HG03280 (cell line): ENCODE measurements at regions not wholly inside any gene's neighbourhood (a gene's known extent, or its start where the extent isn't known, plus 50 kb on each side); places are given as distances from the start of the nearest gene placed in this dataset.
"Not testable (repeated sequence)": the region's sequence is repeated elsewhere in the genome, so short reads cannot be mapped to it uniquely, and the experiment has no call there.

ENCODE experiments used
- ATAC-seq: cut with Tn5 transposase; IDR thresholded peaks from one replicate; pipeline ENCODE4 v1.9.1; 2021; ENCODE audit warnings: mild to moderate bottlenecking, moderate library complexity; ENCODE audit not compliant: unreplicated experiment

GRCh38 chr1:95297906-95298305 is 63.9 kb downstream of the RWDD3 start:
- ATAC-seq, result not testable (repeated sequence)

GRCh38 chr1:95301091-95301490 is 67.1 kb downstream of the RWDD3 start:
- ATAC-seq, result no peak

DNA sequence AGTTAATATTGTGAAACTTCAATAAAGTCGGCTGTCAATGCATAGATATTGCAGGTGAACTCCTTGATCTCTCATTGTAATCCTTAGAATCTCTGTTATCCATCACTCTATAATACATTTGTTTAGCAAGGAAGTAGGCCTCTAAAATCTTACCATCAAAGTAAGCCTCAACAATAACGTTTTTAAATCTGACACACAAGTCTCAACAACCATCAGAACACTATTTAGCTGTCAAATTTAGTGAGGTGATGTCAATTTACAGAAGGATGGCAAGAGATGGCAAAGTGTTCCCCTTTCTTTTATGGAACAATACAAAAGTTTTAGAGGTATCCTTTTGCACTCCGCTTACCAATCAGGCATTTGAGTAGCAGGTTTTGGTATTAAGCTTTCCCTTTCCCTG is 67.6 kb downstream of the RWDD3 start:
- ATAC-seq, result no peak

DNA sequence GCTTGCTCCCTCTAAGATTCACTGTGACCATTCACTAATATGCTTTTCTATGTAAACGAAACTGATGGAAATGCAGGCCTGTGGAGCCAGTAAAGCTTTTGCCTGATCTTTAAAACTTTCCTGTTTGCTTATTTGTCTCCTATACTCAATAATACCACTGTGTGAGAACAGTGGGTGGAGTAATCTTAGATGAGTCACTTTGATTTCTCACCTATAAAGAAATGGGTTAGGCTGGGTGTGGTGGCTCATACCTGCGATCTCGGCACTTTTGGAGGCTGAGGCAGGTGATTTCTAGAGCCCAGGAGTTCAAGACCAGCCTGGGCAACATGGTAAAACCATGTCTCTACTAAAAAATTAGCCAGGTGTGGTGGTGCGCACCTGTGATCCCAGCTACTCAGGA is 70.8 kb downstream of the RWDD3 start:
- ATAC-seq, result no peak

DNA sequence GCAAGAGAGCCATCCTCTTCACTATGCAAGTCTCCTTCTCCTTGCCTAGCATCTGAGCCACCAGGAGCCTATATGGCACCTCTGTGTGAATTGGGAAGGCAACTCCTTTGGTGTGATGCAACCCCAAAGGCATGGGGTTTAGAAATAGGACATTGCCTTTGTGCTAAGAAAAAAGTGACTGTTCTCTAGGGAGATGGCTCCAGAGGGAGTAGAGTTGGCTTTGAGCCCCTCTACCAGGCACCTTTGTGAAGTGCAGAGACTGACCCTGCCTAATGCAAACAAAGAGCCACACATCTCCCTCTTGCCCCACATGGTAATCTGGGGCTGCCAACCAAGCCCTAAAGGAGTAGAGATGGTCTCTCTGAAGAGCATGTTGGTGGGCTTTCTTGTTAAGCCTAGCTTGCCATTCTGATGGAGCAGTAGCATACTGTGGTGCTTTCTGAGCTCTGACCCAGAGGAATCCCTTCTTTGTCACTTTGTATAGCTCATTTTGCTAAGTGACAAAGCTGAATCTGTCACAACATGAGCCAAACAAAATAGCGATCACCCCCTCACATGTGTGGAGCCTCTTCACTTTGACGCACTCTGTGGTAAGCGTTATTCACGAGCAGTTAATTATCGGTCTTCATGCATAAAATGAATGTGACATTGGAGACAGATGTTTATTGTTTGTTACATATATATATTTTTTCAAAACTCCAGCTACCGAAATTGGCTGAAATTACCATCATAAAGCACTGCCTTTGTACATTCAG is 74.4 kb downstream of the RWDD3 start:
- ATAC-seq, result no peak

DNA sequence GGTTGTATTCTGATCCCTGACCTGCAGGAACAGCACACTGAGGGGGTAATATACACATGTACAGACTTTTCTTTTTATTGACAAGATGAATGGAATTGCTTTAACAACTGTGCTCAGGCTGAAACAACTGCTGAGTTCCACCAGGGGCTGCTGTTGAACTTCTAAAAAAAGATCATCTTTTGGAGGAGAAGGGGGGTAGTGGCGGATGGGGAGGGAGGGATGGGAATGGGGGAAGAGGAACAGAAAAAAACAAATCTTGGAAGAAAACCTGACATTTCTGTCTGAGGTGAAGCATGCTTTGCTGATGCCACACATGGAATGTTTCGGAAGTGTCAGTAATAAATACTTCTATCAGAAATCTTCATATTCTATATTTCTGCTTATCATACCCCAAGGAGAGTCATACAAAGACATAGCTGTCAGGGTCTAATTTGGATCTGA is 75.0 kb downstream of the RWDD3 start:
- ATAC-seq, result no peak

DNA sequence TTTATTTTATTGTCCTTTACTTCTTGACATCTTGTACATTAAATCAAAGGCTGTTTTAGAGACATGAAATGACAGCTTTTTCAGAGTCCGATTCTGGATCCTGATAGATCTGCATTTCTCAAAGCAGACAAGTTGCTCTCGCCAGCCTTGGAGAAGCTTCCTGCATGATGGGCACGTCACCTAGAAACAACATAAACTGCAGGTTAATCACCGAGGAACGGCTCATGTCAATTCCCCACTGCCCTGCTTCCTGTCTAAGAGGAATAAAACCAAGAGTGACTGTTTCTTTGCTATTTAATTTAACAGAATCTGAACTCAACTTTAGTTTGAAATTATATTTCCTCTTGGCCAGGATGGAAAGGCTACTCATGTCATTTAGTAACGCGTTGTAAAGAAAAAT is 77.0 kb downstream of the RWDD3 start:
- no peak for ATAC-seq

- ATAC-seq, result no peak
These were observed 77.8 kb downstream of the RWDD3 start for GRCh38 chr1:95311762-95312161.

- no peak for ATAC-seq
These were observed 78.2 kb downstream of the RWDD3 start for GRCh38 chr1:95312181-95312580.

- ATAC-seq, result no peak
These were observed 79.5 kb downstream of the RWDD3 start for GRCh38 chr1:95313527-95313926.

DNA sequence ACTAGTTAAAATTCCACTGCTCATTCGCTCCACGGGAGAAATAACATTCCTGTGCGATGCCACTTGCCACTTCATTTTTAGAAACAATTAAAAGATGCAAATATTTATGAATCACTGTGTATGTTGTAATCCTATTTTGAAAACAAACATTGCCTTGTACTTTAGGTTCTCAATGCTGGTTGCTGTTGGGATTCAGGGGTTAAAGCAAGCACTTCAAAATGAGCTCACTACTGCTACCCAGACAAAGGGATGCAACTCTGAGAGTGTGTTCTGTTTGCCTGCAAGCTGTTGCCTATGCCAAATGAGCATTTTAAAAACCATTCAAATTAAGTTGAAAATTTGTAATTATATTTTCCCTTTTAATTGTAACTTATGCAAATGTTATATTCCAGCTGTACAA is 87.5 kb downstream of the RWDD3 start:
- ATAC-seq, result no peak

- ATAC-seq, result no peak
These were observed 89.1 kb downstream of the RWDD3 start for GRCh38 chr1:95323123-95323522.

DNA sequence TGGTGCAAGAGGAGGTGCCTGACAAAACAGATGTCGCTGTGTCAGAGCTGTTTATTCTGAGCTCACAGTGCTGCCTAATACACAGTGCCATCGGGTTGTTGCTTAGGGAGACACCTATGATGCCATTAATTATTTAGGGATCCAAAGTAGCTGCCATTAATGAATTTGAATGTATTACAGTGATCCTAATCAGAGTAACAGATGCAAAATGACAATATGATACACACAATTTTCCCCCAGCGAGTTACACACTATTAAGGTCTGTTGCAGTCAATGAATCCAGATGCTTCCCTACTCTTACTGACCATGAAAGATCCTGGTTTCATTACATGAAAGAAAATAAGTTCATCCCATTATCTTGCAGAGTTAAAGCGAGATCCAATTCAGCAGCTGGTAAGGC is 91.3 kb downstream of the RWDD3 start:
- ATAC-seq, result no peak

GRCh38 chr1:95326023-95326422 is 92.0 kb downstream of the RWDD3 start:
- no peak for ATAC-seq

DNA sequence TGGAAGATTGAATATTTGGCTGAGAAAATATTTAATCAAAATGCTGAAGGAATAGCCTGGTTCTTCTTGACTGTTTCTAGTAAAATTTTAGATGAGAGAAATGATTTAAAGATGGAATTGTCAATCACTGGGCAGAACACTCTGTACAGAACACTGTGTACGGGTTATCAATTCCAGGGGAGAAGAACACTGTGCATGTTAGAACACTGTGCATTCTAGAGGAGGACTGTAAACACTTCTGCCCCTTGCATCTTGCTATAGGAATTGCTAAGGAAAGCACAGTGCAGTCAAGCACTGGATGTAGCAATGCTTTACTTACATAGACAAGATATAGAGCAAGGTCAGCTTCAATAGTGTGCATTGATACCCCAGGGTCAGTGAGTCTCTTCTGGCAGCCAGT is 98.7 kb downstream of the RWDD3 start:
- no peak for ATAC-seq

- no peak for ATAC-seq
These were observed 105.4 kb downstream of the RWDD3 start for GRCh38 chr1:95339377-95339776.

- no peak for ATAC-seq
These were observed 106.1 kb downstream of the RWDD3 start for GRCh38 chr1:95340061-95340460.

DNA sequence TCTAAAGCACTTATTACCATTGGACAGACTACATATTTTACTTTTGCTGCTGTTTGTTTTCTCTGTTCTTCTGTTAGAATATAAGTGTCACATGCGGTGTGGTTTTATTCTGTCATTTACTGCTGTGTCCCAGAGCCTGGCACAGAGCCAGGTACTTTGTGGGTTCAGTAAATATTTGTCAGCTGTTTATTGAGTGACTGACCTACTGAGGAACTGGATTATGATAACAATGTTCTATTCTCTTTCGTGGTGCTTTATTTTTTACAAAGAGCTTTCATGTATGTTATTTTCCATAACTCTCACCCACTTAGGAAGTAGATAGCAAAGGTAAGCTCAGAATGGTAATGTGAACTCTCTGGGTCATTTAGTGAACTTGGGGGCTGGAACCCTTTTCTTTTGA is 118.8 kb downstream of the RWDD3 start:
- no peak for ATAC-seq

- ATAC-seq, result no peak
These were observed 119.2 kb downstream of the RWDD3 start for GRCh38 chr1:95353194-95353593.

DNA sequence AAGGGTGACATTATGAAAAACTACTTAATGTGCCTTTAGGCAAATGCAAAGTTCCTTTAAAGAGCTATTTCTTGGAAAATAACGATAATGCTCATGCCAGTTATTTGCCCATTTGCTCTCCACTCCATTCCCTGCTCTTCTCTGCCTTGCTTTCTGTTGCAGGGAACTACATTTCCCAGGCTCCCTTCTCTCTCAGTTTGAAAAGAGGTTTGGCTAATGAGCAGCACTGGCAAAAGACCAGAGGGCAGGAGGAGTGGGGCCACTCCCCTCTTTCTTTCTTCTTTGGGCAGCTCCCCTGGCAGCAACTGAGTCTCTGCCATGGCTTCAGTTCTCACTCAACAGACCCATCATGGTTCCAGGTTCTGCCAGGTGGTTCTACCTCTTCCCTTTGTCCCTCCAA is 130.5 kb downstream of the RWDD3 start:
- no peak for ATAC-seq

DNA sequence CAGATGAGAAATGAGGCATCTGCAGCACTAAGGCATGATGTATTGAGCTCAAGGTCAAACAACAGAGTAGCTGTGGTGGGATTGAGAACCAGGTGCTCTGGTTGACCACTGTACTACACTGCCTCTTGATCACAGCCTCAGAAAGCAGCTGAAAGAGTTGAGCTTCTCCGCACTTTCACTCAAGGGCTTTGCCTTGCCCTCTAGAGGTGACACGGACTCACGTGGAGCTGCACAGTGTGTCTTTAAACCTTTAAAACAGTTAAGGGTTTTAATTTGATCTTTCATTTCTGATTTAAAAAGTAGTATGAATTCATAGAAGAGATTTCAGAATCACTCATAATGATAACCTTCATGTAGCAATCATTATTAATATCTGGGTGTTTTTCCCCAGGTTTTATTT is 132.5 kb downstream of the RWDD3 start:
- no peak for ATAC-seq

DNA sequence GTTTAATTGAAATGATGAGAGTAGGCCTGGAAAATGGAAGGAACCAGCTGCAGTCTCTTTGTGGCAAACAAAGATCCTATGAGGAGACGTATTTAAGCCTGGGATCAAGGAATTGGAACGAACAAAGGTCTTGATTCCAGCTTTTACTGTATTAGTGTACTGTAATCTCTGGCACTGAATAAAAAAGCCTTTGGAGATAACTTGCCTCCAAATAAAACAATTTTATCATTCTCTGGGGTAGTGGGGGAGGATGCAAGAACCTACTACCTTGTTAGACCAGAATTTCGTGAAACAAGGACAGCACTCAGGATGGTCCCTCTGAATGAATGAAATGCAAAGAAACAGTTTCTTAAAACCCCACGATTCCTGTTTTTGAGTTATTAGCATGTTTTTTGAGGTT is 134.2 kb downstream of the RWDD3 start:
- no peak for ATAC-seq

- ATAC-seq, result no peak
These were observed 136.1 kb downstream of the RWDD3 start for GRCh38 chr1:95369985-95370690.
